ENCODE measurements at regions not wholly inside any gene's neighbourhood (a gene's known extent, or its start where the extent isn't known, plus 50 kb on each side); places are given as distances from the start of the nearest gene placed in this dataset.

- TF ChIP-seq CTCF (IDR thresholded peaks at IDR 0.05) (no peak), EZH2 (IDR thresholded peaks at IDR 0.05; ENCODE audit: borderline replicate concordance, insufficient read depth, low read depth, low read length, poor library complexity, severe bottlenecking) (no peak)
Observed at GRCh38 chr5:4665911-4666310, 474.2 kb upstream of the ADAMTS16 start.
